ENCODE measurements at regions not wholly inside any gene's neighbourhood (a gene's known extent, or its start where the extent isn't known, plus 50 kb on each side); places are given as distances from the start of the nearest gene placed in this dataset.

DNA sequence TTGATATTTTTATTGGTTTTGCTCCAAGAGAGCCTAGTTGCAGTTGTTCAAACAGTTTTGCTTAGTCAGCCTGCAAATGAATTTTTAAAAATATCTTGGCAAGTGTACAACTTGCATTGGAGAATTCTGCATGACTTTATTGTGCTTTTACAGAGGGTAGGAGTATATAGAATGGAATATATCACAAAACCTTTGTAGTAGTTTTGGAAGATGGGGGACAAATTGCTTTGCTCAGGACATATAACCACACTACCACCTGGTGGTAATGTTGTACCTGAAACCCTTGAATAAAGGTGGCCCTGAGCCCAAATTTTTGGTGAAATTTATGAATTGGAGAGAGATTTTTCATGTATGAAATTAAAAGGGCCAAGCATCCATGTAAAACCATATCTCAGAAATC lies 645.2 kb downstream of the MED13L start:
- no peak for DNase-seq

GRCh38 chr12:115630136-115630535 lies 647.4 kb downstream of the MED13L start:
- no peak for DNase-seq

GRCh38 chr12:115626210-115626609 lies 651.3 kb downstream of the MED13L start:
- DNase-seq = no peak

- no peak for DNase-seq
Observed at GRCh38 chr12:115623764-115624334, 653.6 kb downstream of the MED13L start.

DNA sequence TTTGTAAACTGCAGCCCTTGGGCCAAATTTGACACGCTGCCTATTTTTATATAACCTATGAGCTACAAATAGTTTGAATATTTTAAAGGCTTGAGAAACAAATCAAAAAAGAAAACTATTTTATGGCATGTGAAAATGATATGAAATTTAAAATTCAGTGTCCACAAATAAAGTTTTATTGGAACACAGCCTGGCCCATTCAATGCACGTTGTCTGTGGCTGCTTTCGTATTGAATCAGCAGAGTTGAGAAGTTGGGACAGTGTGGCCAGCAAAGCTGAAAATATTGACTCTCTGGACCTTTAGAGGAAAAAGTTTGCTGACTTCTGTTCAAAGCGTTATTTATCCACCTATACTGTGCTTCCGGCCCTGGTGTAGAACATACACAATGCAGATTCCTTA lies 654.2 kb downstream of the MED13L start:
- DNase-seq = no peak

DNA sequence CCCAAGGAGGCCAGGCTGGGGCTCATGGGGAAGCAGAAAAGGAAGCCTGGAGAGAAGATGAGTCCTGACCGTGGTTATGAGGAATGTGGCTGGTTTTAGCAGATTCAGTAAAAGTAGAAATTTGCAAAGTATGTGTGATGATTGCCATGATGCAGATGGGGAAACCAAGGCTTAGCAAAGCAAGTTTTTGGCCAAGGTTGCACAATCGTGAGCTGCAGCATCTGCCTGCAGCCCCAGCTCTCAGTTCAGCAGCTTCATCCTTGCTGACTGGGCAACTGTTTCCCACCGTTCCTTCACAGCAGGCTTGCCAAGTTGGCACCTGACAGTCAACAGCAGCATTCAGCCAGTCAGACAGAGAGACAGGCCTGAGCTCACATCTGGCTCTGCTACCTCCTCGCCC lies 656.7 kb downstream of the MED13L start:
- no peak for DNase-seq

- no peak for DNase-seq
Observed at GRCh38 chr12:115619889-115620288, 657.6 kb downstream of the MED13L start.

DNA sequence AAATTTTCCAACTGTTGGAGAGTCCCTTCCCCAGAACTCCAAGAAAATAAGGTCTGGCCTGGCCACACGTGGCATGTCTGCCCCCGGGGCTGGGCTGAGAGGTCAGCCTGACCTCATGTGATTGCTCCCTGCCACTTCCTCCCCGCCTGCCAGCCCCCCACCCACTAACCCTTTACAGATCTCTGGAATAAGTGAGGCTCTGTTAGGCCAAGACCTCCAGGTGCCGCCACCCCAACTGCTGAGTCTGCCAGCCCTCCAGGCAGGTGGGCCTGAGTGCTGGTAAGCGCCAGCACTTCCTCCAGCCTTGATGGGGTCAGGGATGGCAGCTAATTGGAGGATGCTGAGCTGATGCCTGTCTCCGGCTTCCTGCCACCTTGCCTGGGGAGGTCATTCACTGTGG lies 658.4 kb downstream of the MED13L start:
- DNase-seq = no peak

- DNase-seq = no peak
Observed at GRCh38 chr12:115618105-115618504, 659.4 kb downstream of the MED13L start.

DNA sequence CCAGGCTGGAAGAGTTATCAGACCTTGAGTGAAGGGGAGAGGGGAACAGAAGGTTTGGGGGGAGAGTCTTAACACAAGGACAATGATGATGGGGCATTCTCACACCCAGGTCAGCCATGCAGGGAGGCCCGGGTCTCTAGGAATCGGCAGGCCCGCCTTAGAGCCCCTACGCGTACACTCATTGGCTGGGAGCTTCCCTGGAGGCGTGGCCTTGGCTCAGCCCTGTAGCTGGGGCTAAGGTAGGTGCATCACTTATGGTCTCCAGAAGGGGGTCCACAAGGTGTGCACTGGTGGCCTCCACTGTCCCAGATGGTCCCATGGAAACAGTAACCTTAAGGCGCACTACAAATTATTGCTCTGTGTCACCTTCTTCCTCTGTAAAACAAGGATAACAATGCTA lies 660.1 kb downstream of the MED13L start:
- no peak for DNase-seq

GRCh38 chr12:115611477-115611876 lies 666.0 kb downstream of the MED13L start:
- no peak for DNase-seq

GRCh38 chr12:115609347-115609746 lies 668.1 kb downstream of the MED13L start:
- no peak for DNase-seq

DNA sequence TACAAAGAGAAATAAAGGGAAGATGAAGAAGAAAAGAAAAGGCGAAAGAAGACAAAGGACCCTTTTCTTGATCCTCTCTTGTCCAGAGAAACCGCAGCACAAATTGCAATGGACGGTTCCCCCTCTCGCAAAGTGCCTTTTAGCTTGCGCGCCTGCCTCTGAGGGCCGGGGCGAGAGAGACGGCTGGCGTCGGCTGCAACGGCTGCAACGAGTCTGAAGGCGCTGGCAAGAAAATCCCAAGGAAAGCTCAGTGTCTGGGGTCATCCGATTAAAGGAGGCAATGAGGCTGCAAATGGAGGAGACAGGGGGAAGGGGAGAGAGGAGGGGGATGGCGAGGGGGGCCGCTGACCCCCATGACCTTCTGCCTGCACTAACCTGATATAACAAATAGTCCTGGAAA lies 671.5 kb downstream of the MED13L start:
- no peak for DNase-seq

GRCh38 chr12:115598871-115599811 lies 678.4 kb downstream of the MED13L start:
- DNase-seq = no peak

DNA sequence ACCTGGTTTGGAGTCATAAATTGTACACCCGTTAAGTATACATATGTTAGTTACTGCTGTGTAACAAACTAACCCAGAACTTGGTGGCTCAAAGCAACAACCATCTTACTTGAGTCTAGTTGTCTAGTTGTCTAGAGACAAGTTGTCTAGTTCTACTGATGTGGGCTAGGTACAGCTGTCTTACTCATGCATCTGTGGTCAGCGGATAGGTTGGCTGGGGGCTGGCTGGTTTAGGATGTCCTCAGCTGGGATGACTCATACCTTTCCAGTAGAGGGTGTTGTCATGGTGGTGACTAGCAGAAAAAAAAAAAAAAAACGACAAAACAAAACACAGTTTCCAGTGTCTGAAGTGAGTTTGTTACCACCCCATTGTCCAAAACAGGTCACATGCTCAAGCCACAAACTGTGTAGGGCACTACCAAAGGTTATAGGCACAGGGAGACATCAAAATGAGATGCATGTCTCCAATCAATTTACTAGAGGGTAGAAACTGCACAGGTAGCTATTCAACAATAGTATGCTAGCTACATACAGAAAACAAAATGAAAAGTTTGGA lies 680.3 kb downstream of the MED13L start:
- no peak for DNase-seq

DNA sequence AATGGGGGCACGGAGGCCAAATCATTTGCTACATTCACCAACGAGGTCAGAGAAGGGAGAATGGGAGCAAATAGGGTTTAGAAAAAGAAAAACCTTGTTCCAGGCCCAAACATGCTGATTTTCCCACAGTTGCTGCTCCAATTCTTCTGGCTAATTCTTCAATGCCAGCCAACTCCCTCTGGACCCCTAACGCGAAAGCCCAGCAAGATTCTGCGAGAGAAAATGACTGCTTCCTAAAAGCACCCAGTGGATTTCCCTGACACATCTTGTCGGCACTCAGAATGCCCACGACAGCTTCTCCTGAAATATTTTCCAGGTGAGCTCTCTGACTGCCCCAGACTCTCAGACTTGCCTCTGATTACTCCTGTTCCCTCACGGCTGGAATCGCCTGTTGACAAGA lies 689.4 kb downstream of the MED13L start:
- DNase-seq = no peak

DNA sequence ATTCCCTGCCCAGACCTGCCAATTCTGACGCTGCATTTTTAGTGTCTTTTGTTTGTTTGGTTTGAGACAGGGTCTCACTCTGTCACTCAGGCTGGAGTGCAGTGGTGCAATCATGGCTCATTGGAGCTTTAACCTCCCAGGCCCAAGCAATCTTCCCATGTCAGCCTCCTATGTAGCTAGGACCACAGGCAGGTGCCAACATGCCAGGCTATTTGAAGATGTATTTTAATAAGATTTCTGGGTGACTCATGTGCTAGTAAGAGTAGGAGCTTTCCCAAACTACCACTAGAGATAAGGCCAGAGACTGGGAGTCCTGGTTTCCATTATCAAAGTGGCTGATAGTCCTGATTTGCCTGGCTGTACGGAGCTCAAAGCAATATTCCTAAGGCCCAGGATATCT lies 693.3 kb downstream of the MED13L start:
- no peak for DNase-seq

DNA sequence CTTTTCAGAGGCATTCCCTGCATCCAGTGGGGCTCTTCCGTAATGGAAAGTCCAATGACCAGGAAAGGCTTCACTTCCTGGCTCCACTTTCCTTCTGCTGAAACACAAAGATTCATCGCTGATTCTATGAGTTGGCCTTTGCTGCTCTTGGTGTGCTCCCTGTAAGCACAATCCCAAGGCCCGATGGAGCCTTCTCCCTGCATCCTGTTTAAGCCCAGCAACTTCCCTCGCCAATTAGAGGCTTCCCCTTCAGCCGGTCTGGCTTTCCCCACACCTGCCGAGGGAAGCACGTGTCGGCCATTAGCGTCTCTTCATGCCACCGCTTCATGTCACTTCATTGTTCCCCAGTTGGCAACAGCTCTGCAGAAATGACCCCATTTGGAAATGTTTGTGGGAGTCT lies 693.9 kb downstream of the MED13L start:
- no peak for DNase-seq

DNA sequence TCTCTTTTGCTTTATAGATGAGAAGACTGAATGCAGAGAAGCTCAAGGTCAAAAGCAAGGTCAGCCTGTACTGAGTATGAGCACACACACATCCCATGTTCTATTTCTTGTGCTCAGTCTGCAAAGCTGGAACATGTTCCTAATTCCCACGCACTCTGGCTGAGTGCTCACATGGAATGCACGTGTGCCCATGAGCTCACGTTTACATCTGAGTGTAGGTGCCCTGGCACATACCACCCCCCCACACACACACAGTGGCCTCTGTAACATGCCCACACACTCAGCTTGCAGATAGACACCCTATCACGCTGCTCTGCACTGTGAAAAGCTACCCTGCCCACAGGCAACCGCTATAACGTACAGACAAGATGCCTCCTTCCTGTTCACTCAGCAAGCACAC lies 700.1 kb downstream of the MED13L start:
- no peak for DNase-seq

DNA sequence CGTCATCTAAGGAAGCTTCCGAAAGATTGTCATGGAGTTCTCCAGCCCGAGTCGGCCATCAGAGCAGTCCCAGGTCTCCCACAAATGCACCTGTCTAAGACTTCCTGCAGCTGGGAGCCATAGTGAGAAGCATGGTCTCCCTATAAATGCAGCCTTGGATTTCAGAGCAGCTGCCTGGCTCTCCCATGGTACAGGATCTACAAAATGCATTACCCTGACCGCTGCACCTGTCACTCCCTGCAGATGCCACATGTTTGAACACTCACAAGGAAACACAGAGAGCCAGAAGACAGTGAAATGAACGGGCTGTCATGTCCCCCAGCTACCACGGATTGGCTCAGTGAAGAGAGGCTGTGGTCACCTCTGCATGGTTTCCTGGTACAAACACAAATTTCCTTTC lies 702.7 kb downstream of the MED13L start:
- DNase-seq = no peak

GRCh38 chr12:115572440-115572839 lies 705.1 kb downstream of the MED13L start:
- no peak for DNase-seq

GRCh38 chr12:115571446-115571845 lies 706.0 kb downstream of the MED13L start:
- DNase-seq = no peak

- no peak for DNase-seq
Observed at GRCh38 chr12:115571027-115571426, 706.5 kb downstream of the MED13L start.

DNA sequence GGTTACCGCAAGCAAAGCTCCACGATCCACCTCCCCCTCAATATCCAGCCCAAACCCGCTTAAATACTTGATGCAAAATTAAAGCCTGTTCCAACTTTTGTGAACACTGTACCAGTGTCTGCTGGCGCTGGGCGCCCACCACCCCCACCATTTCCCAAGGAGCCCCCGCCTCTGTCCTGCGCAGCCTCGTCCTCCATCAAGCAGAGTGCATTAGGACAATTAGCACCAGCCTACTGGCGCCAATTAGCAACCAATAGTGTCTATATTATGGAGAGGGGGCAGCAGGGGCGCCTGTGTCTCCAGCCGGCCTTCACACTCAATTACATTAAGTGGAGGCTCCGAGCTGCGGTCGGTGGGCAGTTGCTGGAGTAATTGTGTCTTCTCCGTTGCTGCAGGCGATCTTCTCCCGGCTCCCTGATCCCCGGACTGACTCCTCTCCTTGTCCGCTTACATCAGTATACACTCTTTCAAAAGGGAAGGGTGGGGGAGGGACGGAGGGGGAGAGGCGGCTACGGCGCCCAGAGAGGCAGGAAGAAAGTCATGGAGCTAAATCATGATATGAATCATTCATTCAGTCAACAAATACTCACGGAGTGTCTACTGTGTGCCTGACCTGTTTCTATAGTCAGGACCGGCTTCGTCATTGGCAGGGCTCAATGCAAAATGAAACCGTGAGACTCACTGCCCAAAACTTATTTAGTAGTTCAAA lies 707.3 kb downstream of the MED13L start:
- no peak for DNase-seq

Measured in kidney glomerular epithelial cell (primary cell).